Endothelial cell of umbilical vein (primary cell): ENCODE measurements at regions not wholly inside any gene's neighbourhood (a gene's known extent, or its start where the extent isn't known, plus 50 kb on each side); places are given as distances from the start of the nearest gene placed in this dataset.

Experiments used
- BruUV-seq: library from RNA; stranded (reverse); fragments of 400-500 nt; replicated peaks from 2 replicates; lab custom pipeline; 2021; lab: Mats Ljungman, UMichigan
- CTCF ChIA-PET: fragments of 300-600, 350-600 bp; sonication (Branson Sonifier 250); formaldehyde crosslinking; loops from one replicate; lab custom pipeline; 2021; ENCODE audit warnings: antibody characterized with exemption, inconsistent platforms; lab: Charles Lee
- POLR2A ChIA-PET: fragments of 300-600, 350-600 bp; sonication (Branson Sonifier 250); formaldehyde crosslinking; loops from one replicate; lab custom pipeline; 2021; ENCODE audit warnings: antibody characterized with exemption, inconsistent platforms; lab: Charles Lee
- DNase-seq: peaks from one replicate; pipeline ENCODE4 v3.0.0-alpha.2; 2011; ENCODE audit warnings: low read depth, low spot score
- FAIRE-seq: peaks from 2 replicates; lab custom pipeline; 2011; peaks lifted over from hg19 to GRCh38; lab: Jason Lieb, UNC
- H2AFZ ChIP-seq: 2 replicates; pipeline ENCODE4 v1.6.0; 2012; ENCODE audit warnings: low read depth, low read length, control low read depth, inconsistent platforms
- H3K27ac ChIP-seq: 2 replicates; pipeline ENCODE4 v1.5.1; 2011; ENCODE audit warnings: low read depth, mild to moderate bottlenecking, control low read depth, low read length, moderate library complexity; ENCODE audit not compliant: insufficient read depth
- H3K27me3 ChIP-seq, 2 experiments: 2 replicates each; pipeline versions ENCODE4 v1.6.0 to v1.6.1; 2011; ENCODE audit warnings: low read length in 2 of 2, mixed read lengths in 1 of 2; ENCODE audit not compliant: control insufficient read depth in 2 of 2, insufficient read depth in 2 of 2
- H3K36me3 ChIP-seq, 2 experiments: 2 replicates in 1 of 2; 3 replicates in 1 of 2; pipeline ENCODE4 v1.5.1; 2011; ENCODE audit warnings: low read length in 2 of 2, mild to moderate bottlenecking in 1 of 2, moderate library complexity in 1 of 2; ENCODE audit not compliant: control insufficient read depth in 2 of 2, insufficient read depth in 2 of 2; ENCODE audit errors: extremely low read depth in 1 of 2
- H3K4me1 ChIP-seq: 3 replicates; pipeline ENCODE4 v1.5.1; 2011; ENCODE audit warnings: mild to moderate bottlenecking, low read length; ENCODE audit not compliant: control insufficient read depth, insufficient read depth; ENCODE audit errors: extremely low read depth
- H3K4me2 ChIP-seq: 2 replicates; pipeline ENCODE4 v1.6.1; 2011; ENCODE audit warnings: low read length, control low read depth, mixed read lengths; ENCODE audit not compliant: insufficient read depth
- H3K4me3 ChIP-seq, 3 experiments: fragments of 200-600 bp in 1 of 3; sonication (generic), shearing (Covaris generic) in 1 of 3; replicated peaks in 1 of 3; 2 replicates each; pipeline ENCODE4 v1.5.1; 2011 to 2016; ENCODE audit warnings: control low read depth in 3 of 3, low read length in 3 of 3, mild to moderate bottlenecking in 2 of 3, inconsistent platforms in 1 of 3, low read depth in 1 of 3, moderate library complexity in 1 of 3; ENCODE audit not compliant: insufficient read depth in 1 of 3
- H3K79me2 ChIP-seq: 2 replicates; pipeline ENCODE4 v1.6.0; 2012; ENCODE audit warnings: low read length, inconsistent platforms; ENCODE audit not compliant: control insufficient read depth, insufficient read depth
- H3K9ac ChIP-seq: replicated peaks from 2 replicates; pipeline ENCODE3; 2011; ENCODE audit warnings: low read length, control low read depth; ENCODE audit not compliant: insufficient read depth; ENCODE audit errors: extremely low read depth
- H3K9me1 ChIP-seq: replicated peaks from 3 replicates; pipeline ENCODE4 v1.6.0; 2011; ENCODE audit warnings: mild to moderate bottlenecking, low read length; ENCODE audit not compliant: control insufficient read depth, insufficient read depth; ENCODE audit errors: extremely low read depth
- H3K9me3 ChIP-seq: replicated peaks from 2 replicates; pipeline ENCODE4 v1.5.1; 2012; ENCODE audit warnings: low read length, inconsistent platforms; ENCODE audit not compliant: control insufficient read depth, insufficient read depth
- H4K20me1 ChIP-seq: replicated peaks from 2 replicates; pipeline ENCODE3; 2011; ENCODE audit warnings: mild to moderate bottlenecking, low read length; ENCODE audit not compliant: control insufficient read depth, insufficient read depth; ENCODE audit errors: extremely low read depth
- EZH2 ChIP-seq: IDR thresholded peaks from 2 replicates; pipeline ENCODE4 v1.6.1; 2012; ENCODE audit warnings: borderline replicate concordance, low read depth, mild to moderate bottlenecking, moderate library complexity, low read length, inconsistent platforms; ENCODE audit not compliant: severe bottlenecking
- FOS ChIP-seq: IDR thresholded peaks from 2 replicates; pipeline ENCODE4 v1.6.1; 2011; ENCODE audit warnings: mild to moderate bottlenecking, low read length, moderate library complexity, borderline replicate concordance; ENCODE audit not compliant: insufficient read depth
- GATA2 ChIP-seq: IDR thresholded peaks from 2 replicates; pipeline ENCODE4 v1.7.0; 2011; ENCODE audit warnings: low read depth, mild to moderate bottlenecking, moderate library complexity, mixed read lengths, low read length; ENCODE audit not compliant: insufficient read length, insufficient read depth
- JUN ChIP-seq: IDR thresholded peaks from 2 replicates; pipeline ENCODE4 v1.6.1; 2011; ENCODE audit warnings: borderline replicate concordance, low read depth; ENCODE audit not compliant: insufficient read length, insufficient read depth
- MAX ChIP-seq: IDR thresholded peaks from 2 replicates; pipeline ENCODE4 v1.6.1; 2011; ENCODE audit not compliant: insufficient read depth, insufficient read length
- MYC ChIP-seq: IDR thresholded peaks from one replicate; pipeline ENCODE4 v1.6.1; 2011; ENCODE audit warnings: mild to moderate bottlenecking, low read depth, low read length
- POLR2A ChIP-seq: IDR thresholded peaks from 2 replicates; pipeline ENCODE4 v1.6.1; 2012; ENCODE audit warnings: low read depth, mild to moderate bottlenecking, control low read depth, low read length
- POLR2AphosphoS5 ChIP-seq: IDR thresholded peaks from 2 replicates; pipeline ENCODE4 v1.6.1; 2012; ENCODE audit warnings: low read depth, mild to moderate bottlenecking, control low read depth, low read length, moderate library complexity; ENCODE audit not compliant: insufficient read depth
- dilution Hi-C: fragments of 300-500 bp; cut with MboI; formaldehyde crosslinking; loops from one replicate; pipeline ENCODE4 v1.15.0; 2019; ENCODE audit warnings: low sequenced_read_pairs; ENCODE audit not compliant: extremely low pct_ligation_motif_present
- intact Hi-C: fragments of 100-400 bp; cut with micrococcal nuclease; formaldehyde crosslinking; loops from one replicate; pipeline ENCODE4 v1.10.0; 2022
- TF ChIP-seq, protein P1 (sequence below), 2 donors: IDR thresholded peaks; 1 replicate in 1 of 2; 2 replicates in 1 of 2; pipeline ENCODE4 v1.5.1; 2011; ENCODE audit warnings: low read length in 2 of 2, mild to moderate bottlenecking in 2 of 2, moderate library complexity in 2 of 2, control low read depth in 1 of 2, inconsistent platforms in 1 of 2, low read depth in 1 of 2; ENCODE audit not compliant: insufficient read depth in 1 of 2; ENCODE audit errors: extremely low read depth in 1 of 2

- no TSS peak for BruUV-seq
- Histone ChIP-seq H3K36me3 (no peaks in the 10 kb centered on the region), H3K9me1 (no peaks in the 10 kb centered on the region), H2AFZ (no peak overlapping the region), H3K4me3 (no peak overlapping the region), H3K79me2 (no peaks in the 10 kb centered on the region), H3K9ac (no peak overlapping the region), H3K4me1 (no peaks in the 10 kb centered on the region), H3K27ac (no peak overlapping the region), H3K4me2 (no peak overlapping the region), H4K20me1 (no peaks in the 10 kb centered on the region), H3K27me3 (no peaks in the 10 kb centered on the region), H3K9me3 (no peaks in the 10 kb centered on the region)
- TF ChIP-seq MAX, result no peak
- no peak for TF ChIP-seq JUN
- TF ChIP-seq FOS, result no peak
- no peak for TF ChIP-seq MYC
- TF ChIP-seq, protein P1, sequence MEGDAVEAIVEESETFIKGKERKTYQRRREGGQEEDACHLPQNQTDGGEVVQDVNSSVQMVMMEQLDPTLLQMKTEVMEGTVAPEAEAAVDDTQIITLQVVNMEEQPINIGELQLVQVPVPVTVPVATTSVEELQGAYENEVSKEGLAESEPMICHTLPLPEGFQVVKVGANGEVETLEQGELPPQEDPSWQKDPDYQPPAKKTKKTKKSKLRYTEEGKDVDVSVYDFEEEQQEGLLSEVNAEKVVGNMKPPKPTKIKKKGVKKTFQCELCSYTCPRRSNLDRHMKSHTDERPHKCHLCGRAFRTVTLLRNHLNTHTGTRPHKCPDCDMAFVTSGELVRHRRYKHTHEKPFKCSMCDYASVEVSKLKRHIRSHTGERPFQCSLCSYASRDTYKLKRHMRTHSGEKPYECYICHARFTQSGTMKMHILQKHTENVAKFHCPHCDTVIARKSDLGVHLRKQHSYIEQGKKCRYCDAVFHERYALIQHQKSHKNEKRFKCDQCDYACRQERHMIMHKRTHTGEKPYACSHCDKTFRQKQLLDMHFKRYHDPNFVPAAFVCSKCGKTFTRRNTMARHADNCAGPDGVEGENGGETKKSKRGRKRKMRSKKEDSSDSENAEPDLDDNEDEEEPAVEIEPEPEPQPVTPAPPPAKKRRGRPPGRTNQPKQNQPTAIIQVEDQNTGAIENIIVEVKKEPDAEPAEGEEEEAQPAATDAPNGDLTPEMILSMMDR (IDR thresholded peaks at IDR 0.05; ENCODE audit: extremely low read depth in 1 of 2, insufficient read depth in 1 of 2, low read depth in 1 of 2, low read length in 2 of 2), result no peak
- TF ChIP-seq POLR2A, result no peak
- TF ChIP-seq EZH2, result no peak
- no peak for TF ChIP-seq GATA2
- TF ChIP-seq POLR2AphosphoS5, result no peak
- no peak for FAIRE-seq
- dilution Hi-C loops (no loop called here), intact Hi-C loops (loop anchor here (5.0 kb wide), 1 partner anchor 71 kb away; no protein-coding TSS in a partner anchor)
- DNase-seq, result peak; percentile 40
- ChIA-PET POLR2A (no interaction called here), CTCF (interaction anchor here (0.7 to 2.8 kb wide), 17 partner anchors 10 to 274 kb away, joined by 3 to 26 read pairs (median 3); partner anchors contain the start of gene ZNF618)
These were observed 67.4 kb upstream of the ZNF618 start for GRCh38 chr9:113808391-113809358.
